PC-9 (cell line): ENCODE measurements at regions not wholly inside any gene's neighbourhood (a gene's known extent, or its start where the extent isn't known, plus 50 kb on each side); places are given as distances from the start of the nearest gene placed in this dataset.

Experiments used
- BruUV-seq: library from RNA; stranded (reverse); fragments of 400-500 nt; replicated peaks from 2 replicates; lab custom pipeline; 2021; lab: Mats Ljungman, UMichigan
- CTCF ChIA-PET: fragments of 300-600 bp; sonication (Branson Sonifier 250); formaldehyde crosslinking; loops from one replicate; lab custom pipeline; 2022; ENCODE audit warnings: antibody characterized with exemption; lab: Charles Lee
- POLR2A ChIA-PET: fragments of 300-600 bp; sonication (Branson Sonifier 250); formaldehyde crosslinking; loops from one replicate; lab custom pipeline; 2022; ENCODE audit warnings: antibody characterized with exemption; ENCODE audit not compliant: unreplicated experiment; lab: Charles Lee
- DNase-seq, 2 experiments: peaks; one replicate each; pipeline versions ENCODE4 v3.0.0 to v3.0.0-alpha.2; 2015 to 2022; ENCODE audit warnings: mixed read lengths in 1 of 2
- H2AFZ ChIP-seq: fragments of 200-600 bp; sonication (generic); 2 replicates; pipeline ENCODE4 v1.8.1; 2017; ENCODE audit warnings: antibody characterized with exemption
- H3F3A ChIP-seq: fragments of 200-600 bp; sonication (generic); 2 replicates; pipeline ENCODE4 v1.8.1; 2017; ENCODE audit warnings: antibody characterized with exemption, mild to moderate bottlenecking, low read depth; ENCODE audit not compliant: insufficient read depth
- H3K27ac ChIP-seq: fragments of 200-600 bp; sonication (generic); 2 replicates; pipeline ENCODE4 v1.6.1; 2016; ENCODE audit warnings: mixed run types
- H3K27me3 ChIP-seq: fragments of 200-600 bp; sonication (generic); 2 replicates; pipeline ENCODE4 v1.6.1; 2016; ENCODE audit warnings: low read depth, mixed run types; ENCODE audit not compliant: insufficient read depth
- H3K36me3 ChIP-seq: fragments of 200-600 bp; sonication (generic); 2 replicates; pipeline ENCODE4 v1.6.1; 2016; ENCODE audit warnings: low read depth, mixed run types
- H3K4me1 ChIP-seq: fragments of 200-600 bp; sonication (generic); replicated peaks from 2 replicates; pipeline ENCODE4 v1.6.1; 2016; ENCODE audit warnings: mixed run types; ENCODE audit not compliant: insufficient read depth
- H3K4me2 ChIP-seq: fragments of 200-600 bp; sonication (generic); 2 replicates; pipeline ENCODE4 v1.6.1; 2017; ENCODE audit warnings: mixed run types
- H3K4me3 ChIP-seq: fragments of 200-600 bp; sonication (generic); 2 replicates; pipeline ENCODE4 v1.6.1; 2016; ENCODE audit warnings: mixed run types
- H3K79me2 ChIP-seq: fragments of 200-600 bp; sonication (generic); 2 replicates; pipeline ENCODE4 v1.6.1; 2017; ENCODE audit warnings: low read depth, mixed run types
- H3K9me2 ChIP-seq: fragments of 200-600 bp; sonication (generic); 2 replicates; pipeline ENCODE4 v1.8.1; 2017; ENCODE audit warnings: mild to moderate bottlenecking; ENCODE audit not compliant: insufficient read depth
- H3K9me3 ChIP-seq: fragments of 200-600 bp; sonication (generic); 2 replicates; pipeline ENCODE4 v1.8.1; 2016; ENCODE audit warnings: low read depth; ENCODE audit not compliant: insufficient read depth
- H4K20me1 ChIP-seq: fragments of 200-600 bp; sonication (generic); 2 replicates; pipeline ENCODE4 v1.8.1; 2017; ENCODE audit not compliant: insufficient read depth
- CTCF ChIP-seq: fragments of 200-600 bp; sonication (generic); conservative IDR thresholded peaks from 2 replicates; pipeline ENCODE4 v1.6.1; 2017; ENCODE audit warnings: mixed run types, antibody characterized with exemption, mild to moderate bottlenecking, moderate library complexity
- EZH2 ChIP-seq: fragments of 200-600 bp; sonication (generic); IDR thresholded peaks from 2 replicates; pipeline ENCODE4 v1.8.0; 2017; ENCODE audit warnings: antibody characterized with exemption, low read depth
- intact Hi-C: fragments of 100-400 bp; cut with micrococcal nuclease; formaldehyde crosslinking; loops from one replicate; pipeline ENCODE4 v1.10.0; 2022; ENCODE audit not compliant: unreplicated experiment

- no peaks in the 10 kb centered on the region for H4K20me1 ChIP-seq
- ChIA-PET CTCF (interaction anchor here (0.6 kb wide), 2 partner anchors 172 to 775 kb away, joined by 3 to 12 read pairs; no protein-coding TSS in a partner anchor), POLR2A (interaction anchor here (0.6 kb wide), 1 partner anchor 130 kb away, joined by 10 read pairs; no protein-coding TSS in a partner anchor)
- no peaks in the 10 kb centered on the region for H3K27me3 ChIP-seq
- DNase-seq = no peak
- TF ChIP-seq CTCF (no peak), EZH2 (no peak)
- no peak overlapping the region for H2AFZ ChIP-seq
- intact Hi-C loops = no loop called here
- no peaks in the 10 kb centered on the region for H3F3A ChIP-seq
- H3K4me1 ChIP-seq = no peaks in the 10 kb centered on the region
- H3K36me3 ChIP-seq = peaks cover 5% of the 10 kb centered on the region; the same call in 1 of the 2 replicates
- H3K27ac ChIP-seq = no peak overlapping the region
- no peaks in the 10 kb centered on the region for H3K9me2 ChIP-seq
- BruUV-seq = no TSS peak
- no peaks in the 10 kb centered on the region for H3K79me2 ChIP-seq
- peaks cover 8% of the 10 kb centered on the region; the same call in 1 of the 2 replicates for H3K9me3 ChIP-seq
- no peak overlapping the region for H3K4me2 ChIP-seq
- no peak overlapping the region for H3K4me3 ChIP-seq
Observed at GRCh38 chr7:130822642-130823041, 88.6 kb upstream of the KLF14 start.

GRCh38 chr7:130823060-130823459, 89.1 kb upstream of the KLF14 start:
- Histone ChIP-seq H3K9me2 (no peaks in the 10 kb centered on the region), H3F3A (no peaks in the 10 kb centered on the region), H3K27ac (no peak overlapping the region), H3K4me2 (no peak overlapping the region), H3K36me3 (peaks cover 5% of the 10 kb centered on the region; the same call in 1 of the 2 replicates), H2AFZ (no peak overlapping the region), H3K27me3 (no peaks in the 10 kb centered on the region), H3K4me1 (no peaks in the 10 kb centered on the region), H4K20me1 (no peaks in the 10 kb centered on the region), H3K9me3 (peaks cover 8% of the 10 kb centered on the region; the same call in 1 of the 2 replicates), H3K79me2 (no peaks in the 10 kb centered on the region), H3K4me3 (no peak overlapping the region)
- TF ChIP-seq EZH2 = no peak
- no peak for TF ChIP-seq CTCF
- ChIA-PET POLR2A (no interaction called here), CTCF (no interaction called here)
- no peak for DNase-seq
- intact Hi-C loops = no loop called here
- no TSS peak for BruUV-seq

- Histone ChIP-seq H3K9me2 (no peaks in the 10 kb centered on the region), H3K27me3 (no peaks in the 10 kb centered on the region), H3K4me2 (no peak overlapping the region), H3K36me3 (peaks cover 5% of the 10 kb centered on the region; the same call in 1 of the 2 replicates), H4K20me1 (no peaks in the 10 kb centered on the region), H3K9me3 (peaks cover 8% of the 10 kb centered on the region; the same call in 1 of the 2 replicates), H3F3A (no peaks in the 10 kb centered on the region), H3K4me3 (no peak overlapping the region), H3K27ac (no peak overlapping the region), H3K4me1 (no peaks in the 10 kb centered on the region), H2AFZ (no peak overlapping the region), H3K79me2 (no peaks in the 10 kb centered on the region)
- no TSS peak for BruUV-seq
- ChIA-PET CTCF (no interaction called here), POLR2A (no interaction called here)
- intact Hi-C loops = no loop called here
- TF ChIP-seq EZH2 (no peak), CTCF (no peak)
- DNase-seq = no peak
Observed at GRCh38 chr7:130825819-130826218, 91.8 kb upstream of the KLF14 start.
